Epithelial cell of esophagus (primary cell): ENCODE measurements at regions not wholly inside any gene's neighbourhood (a gene's known extent, or its start where the extent isn't known, plus 50 kb on each side); places are given as distances from the start of the nearest gene placed in this dataset.

Source experiments
- DNase-seq: peaks from one replicate; pipeline ENCODE4 v3.0.0; 2010; ENCODE audit warnings: low read depth
- H3K4me3 ChIP-seq: 2 replicates; pipeline ENCODE4 v1.5.1; 2011; ENCODE audit warnings: mild to moderate bottlenecking, low read length, control low read depth
- CTCF ChIP-seq: IDR thresholded peaks from 2 replicates; pipeline ENCODE4 v1.5.1; 2011; ENCODE audit warnings: low read depth, mild to moderate bottlenecking, low read length, control low read depth, inconsistent platforms; ENCODE audit not compliant: insufficient read depth; ENCODE audit errors: missing control alignments

DNA sequence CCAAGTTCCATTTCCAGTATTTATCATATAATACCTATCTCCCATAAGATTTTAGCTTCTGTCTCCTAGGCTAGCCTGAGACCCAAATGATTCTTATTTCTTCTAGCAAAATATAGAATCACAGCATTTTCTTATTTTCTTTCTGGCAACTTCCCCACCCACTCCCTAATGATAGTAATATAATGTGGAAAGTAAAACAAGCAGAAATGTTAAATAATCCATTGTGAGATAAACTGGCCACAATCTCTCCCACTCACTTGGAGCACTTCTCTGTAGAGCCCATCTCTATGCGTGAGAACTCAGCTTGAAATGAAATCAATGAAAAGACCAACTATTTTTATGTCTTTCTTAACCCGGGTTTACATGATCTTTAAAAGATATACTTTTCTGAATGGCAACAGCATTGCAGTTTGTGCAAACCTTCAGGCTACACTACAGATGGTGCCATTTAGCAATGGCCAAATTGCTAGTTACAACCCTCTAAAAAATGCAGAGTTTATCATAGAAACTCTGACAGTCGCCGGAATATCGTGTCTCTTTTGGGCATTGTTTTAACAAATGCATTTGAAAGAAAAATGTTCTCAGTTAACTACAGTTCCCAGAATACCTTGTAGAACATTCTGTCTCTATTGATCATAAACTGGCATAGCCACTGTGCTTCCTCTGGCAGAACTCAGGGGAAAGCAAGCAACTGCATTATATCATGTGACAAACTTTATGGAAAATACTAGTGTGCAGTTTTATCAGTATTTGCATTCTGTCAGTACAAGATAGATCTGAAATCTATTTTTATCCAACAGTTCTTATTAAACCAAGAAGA, 1407.4 kb upstream of the ZEB2 start:
- no peak for DNase-seq
- no peak for TF ChIP-seq CTCF
- no peak overlapping the region for H3K4me3 ChIP-seq

GRCh38 chr2:145925591-145925990, 1405.7 kb upstream of the ZEB2 start:
- DNase-seq, result no peak
- TF ChIP-seq CTCF, result no peak
- no peak overlapping the region for H3K4me3 ChIP-seq

- DNase-seq, result no peak
- TF ChIP-seq CTCF, result no peak
- no peak overlapping the region for H3K4me3 ChIP-seq
Observed at GRCh38 chr2:145919477-145919876, 1399.6 kb upstream of the ZEB2 start.

DNA sequence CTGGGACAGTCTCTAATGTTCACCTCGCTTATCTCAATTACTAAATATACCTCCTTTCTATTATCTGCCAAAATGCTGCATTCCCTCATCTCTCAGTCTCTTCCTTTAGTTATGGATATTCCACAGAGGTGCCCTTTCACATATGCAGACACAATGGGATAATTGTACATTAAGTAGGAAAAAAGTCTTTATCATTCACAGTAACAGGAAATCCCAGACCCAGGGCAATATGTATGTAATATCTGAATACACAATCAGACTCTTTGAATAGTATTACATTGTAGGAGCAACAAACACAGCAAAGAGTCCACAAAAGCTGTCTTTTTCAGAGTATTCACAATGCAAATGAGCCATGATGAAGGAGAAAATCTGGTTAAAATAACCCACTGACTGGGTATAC, 1399.0 kb upstream of the ZEB2 start:
- DNase-seq, result no peak
- TF ChIP-seq CTCF, result no peak
- no peak overlapping the region for H3K4me3 ChIP-seq

- TF ChIP-seq CTCF, result no peak
Observed at GRCh38 chr2:145916799-145917198, 1396.9 kb upstream of the ZEB2 start.

DNA sequence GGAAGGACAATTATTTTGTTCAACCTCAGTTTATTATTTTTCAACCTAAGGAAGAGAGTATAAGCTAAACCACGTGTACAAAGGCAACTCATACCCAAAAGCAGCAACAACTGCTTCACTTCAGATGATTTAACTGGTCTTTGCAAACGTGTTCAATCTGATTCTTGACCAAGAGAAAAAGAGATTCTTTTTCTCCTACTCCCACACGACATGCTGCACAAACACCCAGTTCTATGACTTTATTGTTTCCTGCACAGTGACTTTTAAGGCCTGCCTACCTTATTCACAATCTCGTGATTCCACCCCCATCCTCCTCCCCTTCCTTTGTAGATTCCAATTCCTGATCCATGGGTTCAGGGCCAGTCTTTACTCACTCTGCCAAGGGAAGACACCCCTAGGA, 1394.8 kb upstream of the ZEB2 start:
- H3K4me3 ChIP-seq, result no peak overlapping the region
- TF ChIP-seq CTCF, result no peak
- DNase-seq, result no peak

More at GRCh38 chr2:145916799-145917198, 1396.9 kb upstream of the ZEB2 start:
- no peak overlapping the region for H3K4me3 ChIP-seq
- no peak for DNase-seq

DNA sequence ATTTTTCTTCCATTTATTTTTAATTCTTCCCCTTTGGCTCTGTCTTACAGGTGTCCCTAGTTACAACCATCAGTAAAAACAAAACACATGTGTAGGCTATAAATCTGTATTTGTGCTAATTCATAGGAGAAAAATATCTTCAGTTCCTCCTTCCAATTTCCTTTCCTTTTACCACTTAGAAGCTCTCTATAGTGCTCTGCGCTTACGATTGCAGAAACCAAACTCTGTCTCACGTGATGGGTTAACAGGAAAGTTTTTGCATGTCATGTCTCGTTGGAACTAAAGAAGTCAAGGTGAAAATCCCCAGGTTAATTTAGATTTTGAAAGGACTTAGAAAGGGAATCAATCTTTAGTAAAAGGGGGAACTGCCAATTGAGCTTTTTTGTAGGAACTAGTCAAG, 1390.5 kb upstream of the ZEB2 start:
- TF ChIP-seq CTCF, result no peak
- H3K4me3 ChIP-seq, result no peak overlapping the region
- DNase-seq, result no peak
